GM19351 (cell line): ENCODE measurements at regions not wholly inside any gene's neighbourhood (a gene's known extent, or its start where the extent isn't known, plus 50 kb on each side); places are given as distances from the start of the nearest gene placed in this dataset.

Source experiments
- ATAC-seq: cut with Tn5 transposase; IDR thresholded peaks from one replicate; pipeline ENCODE4 v1.9.1; 2021; ENCODE audit warnings: mild to moderate bottlenecking, moderate library complexity; ENCODE audit not compliant: unreplicated experiment

DNA sequence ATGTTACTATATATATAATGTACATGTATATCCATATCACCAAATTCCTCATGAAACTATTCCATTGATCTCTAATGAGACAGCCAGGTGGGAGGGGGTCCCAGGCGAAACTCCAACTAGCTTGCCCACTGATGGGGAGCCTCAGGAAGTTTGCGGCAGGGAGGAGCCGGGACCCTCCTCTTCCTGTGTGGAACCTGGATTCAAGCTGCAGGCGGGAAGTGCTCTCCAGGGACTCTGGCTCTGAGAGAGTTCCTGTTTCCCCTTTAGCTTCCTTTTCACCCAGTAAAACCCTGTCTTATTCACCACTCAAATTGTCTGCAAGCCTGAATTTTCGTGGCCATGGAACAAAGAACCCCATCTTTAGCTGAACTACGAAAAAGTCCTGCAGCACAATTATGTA is 152.2 kb downstream of the OPN5 start:
- no peak for ATAC-seq

DNA sequence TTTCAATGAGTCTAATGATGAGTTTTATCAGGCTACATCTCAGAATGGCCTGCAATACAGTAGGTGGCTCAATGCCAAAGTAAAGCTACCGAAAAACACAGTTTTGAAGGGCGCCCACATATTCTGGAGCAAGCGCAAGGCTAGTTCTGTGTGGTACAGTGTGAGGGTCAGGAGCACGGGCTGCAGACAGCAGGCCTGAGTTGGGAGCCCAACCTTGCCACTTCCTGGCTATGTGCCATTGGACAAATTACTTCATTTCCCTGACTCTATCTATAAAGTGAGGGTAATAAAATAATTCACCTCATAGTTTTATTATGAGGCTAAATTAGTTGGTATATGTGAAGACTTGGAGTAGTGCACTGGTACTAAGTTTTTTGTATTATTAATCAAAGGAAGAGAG is 150.7 kb downstream of the OPN5 start:
- no peak for ATAC-seq

DNA sequence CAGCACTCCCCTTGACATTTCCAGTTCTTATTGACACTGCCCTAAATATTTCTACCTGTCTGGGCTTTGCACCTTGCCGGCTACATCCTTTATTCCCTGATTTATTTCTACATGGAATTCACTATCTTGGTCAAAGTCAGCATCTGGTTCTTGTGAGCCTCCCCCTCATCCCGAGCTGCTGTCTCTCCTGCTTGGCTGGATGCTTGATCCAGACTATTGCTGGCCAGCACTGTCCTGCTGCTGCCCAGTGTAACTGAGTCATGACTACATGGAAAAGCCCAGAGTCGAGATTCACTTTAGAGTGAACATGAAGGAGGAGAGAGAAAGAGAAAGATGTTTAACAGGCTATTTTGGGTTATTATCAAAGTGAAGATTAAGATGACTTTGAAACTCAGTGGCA is 142.2 kb downstream of the OPN5 start:
- no peak for ATAC-seq

DNA sequence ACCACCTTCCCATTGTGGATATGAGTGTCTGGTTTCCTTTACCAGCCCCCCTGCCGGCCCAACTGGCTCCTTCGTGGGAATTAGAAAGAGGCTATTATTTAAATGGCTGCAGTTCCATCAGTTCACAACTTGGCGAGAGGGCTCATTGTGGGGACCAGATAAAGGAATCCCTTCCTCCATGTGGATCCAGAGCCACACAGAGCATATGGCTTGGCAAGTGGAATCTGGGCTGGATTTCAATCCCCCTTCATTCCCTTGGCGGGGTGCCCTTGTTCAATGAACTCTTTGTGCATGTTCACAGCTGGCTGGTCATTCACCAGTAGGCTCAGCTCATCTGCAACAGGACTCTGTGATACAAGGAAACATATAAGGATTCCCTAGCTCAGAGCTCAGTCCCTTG is 140.6 kb downstream of the OPN5 start:
- no peak for ATAC-seq

DNA sequence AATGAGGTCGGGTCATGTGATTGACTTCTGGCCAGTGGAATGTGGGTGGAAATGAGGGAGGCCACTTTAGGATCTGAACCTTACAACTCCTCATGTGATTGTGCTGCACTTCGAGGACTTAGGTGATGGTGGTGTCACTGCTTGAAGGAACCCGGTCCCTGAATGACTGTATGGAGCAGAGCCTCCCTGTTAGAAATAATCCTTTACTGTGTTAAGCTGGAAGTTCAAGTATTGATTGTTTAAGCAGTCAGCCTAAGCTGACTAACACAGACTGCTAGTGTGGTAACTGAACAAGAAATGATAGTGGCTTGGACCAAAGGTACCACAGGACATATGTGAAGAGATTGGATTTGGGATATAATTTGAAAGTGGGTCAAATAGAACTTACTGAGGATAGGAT is 138.0 kb downstream of the OPN5 start:
- no peak for ATAC-seq

DNA sequence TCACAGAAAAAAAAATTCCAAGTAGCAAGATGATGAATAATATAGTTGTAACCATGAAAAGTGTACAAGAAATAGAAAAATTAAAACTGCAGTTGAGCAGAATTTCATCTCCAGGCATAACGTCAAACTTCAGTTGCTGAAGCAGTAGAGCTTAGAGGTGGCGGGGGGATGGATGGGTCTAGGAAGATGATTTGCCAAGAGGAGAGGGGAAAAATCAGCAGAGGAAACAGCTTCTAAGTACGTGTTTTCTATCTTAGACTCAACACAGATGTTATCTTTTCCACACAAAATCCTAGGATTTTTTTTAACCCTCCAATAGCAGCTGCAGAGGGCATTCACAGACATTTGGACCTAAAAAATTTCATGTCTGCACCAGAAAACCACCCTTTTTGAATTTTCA is 136.0 kb downstream of the OPN5 start:
- no peak for ATAC-seq

DNA sequence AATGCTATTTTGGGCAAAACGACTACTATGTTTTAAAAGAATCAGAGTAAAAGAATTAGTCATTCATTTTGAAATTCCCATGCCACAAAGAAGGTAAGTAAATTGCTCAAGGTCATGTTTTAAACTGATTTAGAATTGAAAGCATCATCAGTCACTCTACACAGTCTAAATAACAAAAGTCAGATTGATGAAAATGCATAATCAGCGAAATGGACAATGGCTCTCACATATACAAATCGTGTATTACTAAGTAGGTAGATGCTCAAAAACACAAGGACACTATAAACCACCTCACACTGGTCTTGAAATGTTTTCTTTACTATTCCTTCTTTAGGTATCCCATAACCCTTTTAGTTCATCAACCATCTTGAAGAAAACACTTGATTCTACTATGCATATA is 135.4 kb downstream of the OPN5 start:
- no peak for ATAC-seq

DNA sequence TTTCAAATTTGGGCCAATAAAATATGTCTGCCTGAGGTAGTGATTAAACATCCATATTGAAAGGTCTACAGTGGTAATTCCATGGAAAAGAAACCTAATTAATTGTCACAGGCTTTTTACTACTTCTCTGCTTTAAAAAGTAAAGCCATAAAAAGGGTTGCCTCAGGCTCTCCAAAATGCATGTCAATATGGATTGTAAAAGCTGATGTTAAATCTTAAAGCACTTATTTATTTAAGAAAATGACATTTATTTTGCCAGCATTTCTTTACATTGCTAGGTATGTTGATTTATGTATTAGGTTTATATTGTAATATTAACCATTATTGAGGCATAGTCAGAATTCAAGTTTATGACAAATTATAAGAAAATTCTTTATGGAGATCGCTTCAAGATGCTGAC is 133.2 kb downstream of the OPN5 start:
- no peak for ATAC-seq

DNA sequence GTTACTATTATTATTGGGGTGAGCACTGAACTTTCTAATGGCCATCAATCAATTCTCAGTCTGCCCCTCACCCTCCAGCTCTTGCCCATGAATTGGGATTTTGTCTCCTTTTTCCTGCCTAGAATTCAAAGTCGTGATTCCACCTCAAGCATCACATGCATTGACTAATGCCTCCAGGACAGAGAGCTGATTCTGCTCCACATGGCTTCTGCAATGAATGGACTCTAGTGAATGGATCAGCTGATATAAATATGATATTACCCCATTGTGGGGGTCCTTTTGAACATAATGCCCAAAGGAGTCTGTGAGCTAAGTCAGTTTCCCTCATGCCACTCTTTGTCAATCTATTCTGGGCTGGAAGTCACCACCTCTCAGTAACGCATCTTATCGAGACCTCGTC is 126.4 kb downstream of the OPN5 start:
- no peak for ATAC-seq

DNA sequence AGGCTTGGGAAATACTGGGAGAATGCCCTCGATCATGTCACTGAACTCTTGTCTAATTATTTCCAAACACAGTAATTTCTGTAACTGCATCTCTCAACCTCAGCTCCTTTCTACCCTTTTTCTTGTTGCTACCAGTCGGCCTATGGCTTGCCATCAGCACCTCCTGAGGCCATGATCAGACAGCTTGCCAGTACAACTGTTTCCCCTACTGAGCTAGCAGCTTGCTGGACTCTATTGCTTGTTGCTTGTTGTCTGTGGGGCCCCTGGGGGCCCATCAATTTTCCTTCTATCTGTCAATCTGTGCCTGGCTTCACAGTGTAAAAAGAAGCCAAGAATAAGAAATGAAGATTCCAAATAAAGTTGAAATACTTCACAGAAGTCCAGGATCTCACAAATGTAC is 123.9 kb downstream of the OPN5 start:
- ATAC-seq: no peak

DNA sequence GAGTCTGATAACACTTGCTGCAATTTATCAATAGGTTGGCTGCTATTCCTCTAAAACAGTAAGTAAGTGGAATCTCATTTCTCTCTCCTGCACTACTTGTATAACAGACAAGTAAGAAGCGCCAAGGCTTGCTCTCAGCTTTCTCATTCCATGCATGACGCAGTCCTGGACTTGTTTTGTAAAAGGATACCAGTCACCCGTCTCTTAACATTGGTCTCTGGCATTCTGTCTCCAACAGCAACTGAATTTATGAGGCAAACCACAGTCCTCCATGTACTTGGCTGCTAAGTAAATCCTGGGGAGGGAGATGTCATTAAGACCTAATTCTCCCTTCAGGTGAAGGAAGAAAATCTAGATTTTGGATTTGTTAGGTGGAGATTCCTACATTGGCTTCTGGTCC is 115.4 kb downstream of the OPN5 start:
- ATAC-seq: no peak

DNA sequence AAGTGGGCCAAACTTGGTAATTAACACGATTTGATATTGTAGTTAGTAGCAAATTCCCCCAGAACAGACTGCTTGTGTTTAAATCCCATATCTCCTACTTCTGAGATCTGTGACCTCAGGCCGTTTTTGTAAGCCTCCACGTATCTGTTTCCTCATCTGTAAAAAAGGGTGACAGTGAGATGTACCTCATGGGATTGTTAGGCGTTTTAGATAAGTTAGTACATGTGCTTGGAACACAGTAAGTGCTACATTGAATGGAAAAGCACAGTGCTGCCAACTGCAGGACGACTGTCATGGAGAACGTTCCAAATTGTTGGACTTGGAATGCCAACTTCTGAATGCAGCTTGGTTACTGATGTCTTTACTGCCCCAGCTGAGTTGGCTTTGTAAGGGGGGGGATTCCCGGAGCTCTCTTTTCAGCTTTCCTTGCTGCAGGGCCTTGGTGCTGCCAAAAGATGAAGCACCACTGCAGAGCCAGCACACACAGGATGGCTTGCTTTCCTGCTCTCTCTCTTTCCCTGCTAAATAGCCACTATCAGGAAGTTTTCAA is 108.6 kb downstream of the OPN5 start:
- no peak for ATAC-seq

DNA sequence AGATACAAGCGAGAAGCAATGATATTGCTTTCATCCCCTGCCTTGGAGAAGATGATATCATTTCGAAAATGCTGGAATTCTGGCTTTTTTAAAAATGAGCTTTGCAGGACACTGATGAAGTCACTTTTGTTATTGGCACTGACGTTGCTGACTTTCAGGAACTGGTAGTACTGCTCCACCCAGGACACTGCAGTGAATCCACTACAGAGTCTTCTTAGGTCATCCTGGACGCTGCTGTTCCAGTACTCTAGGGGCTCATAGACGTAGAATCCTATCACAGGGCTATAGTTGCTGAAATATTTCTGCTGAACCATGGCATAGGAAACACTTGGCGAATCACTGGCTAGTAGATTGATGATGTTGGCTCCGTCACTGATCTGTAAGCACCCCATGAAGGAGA is 97.2 kb downstream of the OPN5 start:
- no peak for ATAC-seq
